HFF-Myc (cell line): ENCODE measurements at regions not wholly inside any gene's neighbourhood (a gene's known extent, or its start where the extent isn't known, plus 50 kb on each side); places are given as distances from the start of the nearest gene placed in this dataset.

Experiments
- DNase-seq: peaks from one replicate; pipeline ENCODE4 v3.0.0-alpha.2; 2011; ENCODE audit warnings: low read depth; ENCODE audit errors: extremely low read depth
- H3K4me3 ChIP-seq: replicated peaks from 2 replicates; pipeline ENCODE4 v1.5.1; 2011; ENCODE audit warnings: low read depth, mild to moderate bottlenecking, control low read depth, low read length
- CTCF ChIP-seq: IDR thresholded peaks from 2 replicates; pipeline ENCODE4 v1.5.1; 2012; ENCODE audit warnings: mild to moderate bottlenecking, low read depth, low read length, control low read depth; ENCODE audit errors: missing control alignments

DNA sequence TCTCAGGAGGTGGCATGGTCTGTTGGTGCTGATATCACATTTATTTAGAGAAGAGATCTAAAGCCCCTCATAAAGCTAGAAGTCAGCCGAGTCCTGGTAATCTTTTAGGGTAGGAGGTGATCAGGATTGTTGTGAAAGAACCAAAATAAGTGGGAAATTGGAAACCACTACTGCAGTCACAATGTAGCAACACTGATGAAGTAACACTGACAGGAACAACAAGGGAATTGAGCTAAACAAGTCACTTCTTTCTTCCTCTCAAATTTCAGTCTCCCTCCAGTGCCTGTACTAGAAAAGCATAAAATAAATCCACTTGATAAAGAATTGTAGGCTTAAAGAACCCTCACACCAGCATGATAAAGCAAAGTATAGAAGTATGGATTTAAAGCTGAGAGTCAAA lies 1509.0 kb downstream of the GRIK2 start:
- DNase-seq = no peak
- no peak overlapping the region for H3K4me3 ChIP-seq
- no peak for TF ChIP-seq CTCF

GRCh38 chr6:102895683-102896082 lies 1502.2 kb downstream of the GRIK2 start:
- no peak for TF ChIP-seq CTCF
- no peak overlapping the region for H3K4me3 ChIP-seq
- DNase-seq = no peak

- no peak for DNase-seq
- no peak overlapping the region for H3K4me3 ChIP-seq
- TF ChIP-seq CTCF = no peak
Observed at GRCh38 chr6:102885165-102885564, 1491.7 kb downstream of the GRIK2 start.

- TF ChIP-seq CTCF = no peak
- DNase-seq = no peak
- H3K4me3 ChIP-seq = no peak overlapping the region
Observed at GRCh38 chr6:102853249-102853955, 1459.9 kb downstream of the GRIK2 start.

- TF ChIP-seq CTCF = no peak
- DNase-seq = no peak
- H3K4me3 ChIP-seq = no peak overlapping the region
Observed at GRCh38 chr6:102848796-102849195, 1455.3 kb downstream of the GRIK2 start.

DNA sequence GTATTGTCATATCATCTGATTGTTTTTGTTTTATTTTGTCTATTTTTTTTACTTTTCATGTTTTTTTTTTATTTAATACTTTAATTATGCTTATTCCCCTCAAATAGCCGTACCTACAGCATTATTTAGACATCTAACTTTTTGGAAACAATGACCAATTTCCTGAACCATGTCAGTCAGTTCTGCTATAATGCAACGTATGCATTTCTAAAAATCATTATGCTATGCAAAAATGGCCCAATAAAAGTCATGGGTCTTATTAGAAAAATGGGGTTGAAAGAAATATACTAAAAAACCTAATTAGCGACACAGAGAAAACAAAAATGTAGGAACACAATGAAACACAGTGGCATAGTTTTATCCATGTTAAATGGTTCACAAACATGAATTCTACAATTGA lies 1454.7 kb downstream of the GRIK2 start:
- DNase-seq = no peak
- TF ChIP-seq CTCF = no peak
- H3K4me3 ChIP-seq = no peak overlapping the region

DNA sequence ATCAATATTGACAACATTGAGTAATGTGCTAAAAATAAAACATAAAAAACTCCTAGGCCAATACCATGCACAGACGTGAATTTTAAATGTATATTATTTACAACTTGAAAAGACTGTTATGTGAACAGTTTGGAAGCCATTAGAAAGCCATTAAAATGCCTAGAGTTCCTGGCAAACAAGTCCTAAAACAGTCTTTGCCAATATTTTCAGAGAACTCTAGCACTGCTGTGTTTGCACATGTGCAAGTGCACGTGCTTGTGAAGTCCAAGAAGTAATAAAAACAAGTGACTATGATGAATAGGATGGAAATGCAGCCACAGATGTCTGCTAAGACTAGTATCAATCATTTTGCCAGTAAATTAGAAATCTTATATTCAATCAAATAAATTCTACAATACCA lies 1447.6 kb downstream of the GRIK2 start:
- H3K4me3 ChIP-seq = no peak overlapping the region
- DNase-seq = no peak
- TF ChIP-seq CTCF = no peak
